Liver (tissue), 3 donors: ENCODE measurements at regions not wholly inside any gene's neighbourhood (a gene's known extent, or its start where the extent isn't known, plus 50 kb on each side); places are given as distances from the start of the nearest gene placed in this dataset.

Experiments used
- EGR1 ChIP-seq, 2 donors: IDR thresholded peaks; 2 replicates each; pipeline ENCODE4 v1.6.1; 2016 to 2018; ENCODE audit warnings: antibody characterized with exemption in 2 of 2, low read depth in 2 of 2
- FOXA1 ChIP-seq: IDR thresholded peaks from 2 replicates; pipeline ENCODE4 v1.6.1; 2016; ENCODE audit warnings: antibody characterized with exemption
- GABPA ChIP-seq, 2 donors: IDR thresholded peaks in 1 of 2; conservative IDR thresholded peaks in 1 of 2; 2 replicates each; pipeline ENCODE4 v1.6.1; 2016; ENCODE audit warnings: antibody characterized with exemption in 2 of 2, mild to moderate bottlenecking in 1 of 2, moderate library complexity in 1 of 2
- HNF4A ChIP-seq, 2 donors: conservative IDR thresholded peaks; 2 replicates each; pipeline ENCODE4 v1.6.1; 2016; ENCODE audit warnings: antibody characterized with exemption in 2 of 2, mild to moderate bottlenecking in 2 of 2
- NR2F2 ChIP-seq: IDR thresholded peaks from 2 replicates; pipeline ENCODE4 v1.6.1; 2016; ENCODE audit warnings: antibody characterized with exemption
- RAD21 ChIP-seq, 2 donors: IDR thresholded peaks; 2 replicates each; pipeline ENCODE4 v1.6.1; 2016; ENCODE audit warnings: antibody characterized with exemption in 2 of 2, mild to moderate bottlenecking in 2 of 2
- SP1 ChIP-seq: IDR thresholded peaks from 2 replicates; pipeline ENCODE4 v1.6.1; 2018; ENCODE audit warnings: antibody characterized with exemption, mild to moderate bottlenecking
- TAF1 ChIP-seq: conservative IDR thresholded peaks from 2 replicates; pipeline ENCODE4 v1.6.1; 2016; ENCODE audit warnings: antibody characterized with exemption, mild to moderate bottlenecking
- YY1 ChIP-seq: IDR thresholded peaks from 2 replicates; pipeline ENCODE4 v1.6.1; 2016; ENCODE audit warnings: antibody characterized with exemption, mild to moderate bottlenecking
- TF ChIP-seq, protein P1 (sequence below): fragments of 150-350 bp; IDR thresholded peaks from 2 replicates; pipeline ENCODE4 v1.5.1; 2017; ENCODE audit warnings: improper control_type of control experiment, low read depth, low read length; ENCODE audit not compliant: missing input control
- TF ChIP-seq, protein P2 (sequence below): IDR thresholded peaks from 2 replicates; pipeline ENCODE4 v1.6.1; 2016; ENCODE audit warnings: antibody characterized with exemption
- TF ChIP-seq, protein P3 (sequence below): IDR thresholded peaks from 2 replicates; pipeline ENCODE4 v1.6.1; 2016; ENCODE audit warnings: antibody characterized with exemption
- donor health status: healthy.
- donor health status: healthy.

DNA sequence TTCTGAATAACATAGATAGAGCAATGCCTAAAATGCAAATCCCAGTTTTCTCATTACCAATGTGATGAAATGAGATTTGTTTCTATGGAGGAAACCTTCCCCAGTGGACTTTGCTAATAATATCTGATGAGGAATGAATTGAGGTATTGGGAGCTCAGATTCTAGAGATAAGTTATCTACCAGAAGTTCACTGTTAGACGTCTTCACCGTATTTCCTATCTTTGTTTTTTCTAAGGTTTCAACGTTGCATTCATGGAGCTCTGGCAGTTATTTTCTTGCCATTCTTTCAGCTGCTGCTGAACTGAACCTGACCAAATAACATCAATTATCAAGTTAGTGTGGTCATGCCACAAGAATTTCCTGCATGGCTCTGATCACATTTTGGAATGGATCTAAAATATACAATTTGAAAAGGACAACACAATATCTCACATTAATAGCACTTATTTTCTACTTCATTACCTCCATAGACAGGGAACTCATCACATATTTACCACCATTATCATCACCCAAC, 511.8 kb upstream of the LCORL start:
- TF ChIP-seq, protein P1, sequence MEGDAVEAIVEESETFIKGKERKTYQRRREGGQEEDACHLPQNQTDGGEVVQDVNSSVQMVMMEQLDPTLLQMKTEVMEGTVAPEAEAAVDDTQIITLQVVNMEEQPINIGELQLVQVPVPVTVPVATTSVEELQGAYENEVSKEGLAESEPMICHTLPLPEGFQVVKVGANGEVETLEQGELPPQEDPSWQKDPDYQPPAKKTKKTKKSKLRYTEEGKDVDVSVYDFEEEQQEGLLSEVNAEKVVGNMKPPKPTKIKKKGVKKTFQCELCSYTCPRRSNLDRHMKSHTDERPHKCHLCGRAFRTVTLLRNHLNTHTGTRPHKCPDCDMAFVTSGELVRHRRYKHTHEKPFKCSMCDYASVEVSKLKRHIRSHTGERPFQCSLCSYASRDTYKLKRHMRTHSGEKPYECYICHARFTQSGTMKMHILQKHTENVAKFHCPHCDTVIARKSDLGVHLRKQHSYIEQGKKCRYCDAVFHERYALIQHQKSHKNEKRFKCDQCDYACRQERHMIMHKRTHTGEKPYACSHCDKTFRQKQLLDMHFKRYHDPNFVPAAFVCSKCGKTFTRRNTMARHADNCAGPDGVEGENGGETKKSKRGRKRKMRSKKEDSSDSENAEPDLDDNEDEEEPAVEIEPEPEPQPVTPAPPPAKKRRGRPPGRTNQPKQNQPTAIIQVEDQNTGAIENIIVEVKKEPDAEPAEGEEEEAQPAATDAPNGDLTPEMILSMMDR, result no peak
- TF ChIP-seq GABPA (IDR thresholded peaks at IDR 0.05 in 1 of 2, conservative IDR thresholded peaks at IDR 0.05 in 1 of 2), result no peak
- no peak for TF ChIP-seq FOXA1
- TF ChIP-seq, protein P2, sequence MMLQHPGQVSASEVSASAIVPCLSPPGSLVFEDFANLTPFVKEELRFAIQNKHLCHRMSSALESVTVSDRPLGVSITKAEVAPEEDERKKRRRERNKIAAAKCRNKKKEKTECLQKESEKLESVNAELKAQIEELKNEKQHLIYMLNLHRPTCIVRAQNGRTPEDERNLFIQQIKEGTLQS, result no peak
- TF ChIP-seq HNF4A (conservative IDR thresholded peaks at IDR 0.05), result no peak
- no peak for TF ChIP-seq TAF1
- TF ChIP-seq, protein P3, sequence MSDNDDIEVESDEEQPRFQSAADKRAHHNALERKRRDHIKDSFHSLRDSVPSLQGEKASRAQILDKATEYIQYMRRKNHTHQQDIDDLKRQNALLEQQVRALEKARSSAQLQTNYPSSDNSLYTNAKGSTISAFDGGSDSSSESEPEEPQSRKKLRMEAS, result no peak
- TF ChIP-seq SP1, result no peak
- TF ChIP-seq RAD21 (IDR thresholded peaks at IDR 0.05), result no peak
- no peak for TF ChIP-seq YY1
- TF ChIP-seq NR2F2, result no peak
- no peak for TF ChIP-seq EGR1 (IDR thresholded peaks at IDR 0.05; ENCODE audit: low read depth in 2 of 2)
